ENCODE measurements at regions not wholly inside any gene's neighbourhood (a gene's known extent, or its start where the extent isn't known, plus 50 kb on each side); places are given as distances from the start of the nearest gene placed in this dataset.
A peak's percentile ranks its signal among the peaks of the same experiment; 100 is the strongest.

GRCh38 chr16:80362816-80363215 lies 178.0 kb upstream of the DYNLRB2 start:
- Histone ChIP-seq H3K4ac (ENCODE audit: low read depth, low read length) (no peak overlapping the region), H3K79me1 (ENCODE audit: insufficient read depth, low read depth, low read length, poor library complexity, severe bottlenecking) (no peaks in the 10 kb centered on the region), H3K27me3 (ENCODE audit: insufficient read depth, low read length) (no peaks in the 10 kb centered on the region), H3K4me1 (ENCODE audit: insufficient read depth, low read length) (no peaks in the 10 kb centered on the region), H4K8ac (replicated peaks; ENCODE audit: insufficient read length, low read depth, low read length) (no peak overlapping the region), H3K23me2 (ENCODE audit: insufficient read length, low read depth, low read length, poor library complexity, severe bottlenecking) (no peaks in the 10 kb centered on the region), H2AK5ac (ENCODE audit: insufficient read length, low read length) (no peak overlapping the region), H2BK5ac (ENCODE audit: insufficient read length, low read length) (no peak overlapping the region), H3K4me2 (ENCODE audit: insufficient read depth, insufficient read length, low read length) (no peak overlapping the region), H3K27ac (ENCODE audit: insufficient read length, low read depth, low read length) (no peak overlapping the region), H4K91ac (ENCODE audit: insufficient read length, low read depth, low read length) (no peak overlapping the region), H2BK15ac (ENCODE audit: low read depth, low read length) (no peak overlapping the region), H3K56ac (ENCODE audit: insufficient read length, low read depth, low read length) (no peak overlapping the region), H4K20me1 (ENCODE audit: control insufficient read depth, insufficient read depth, insufficient read length) (no peaks in the 10 kb centered on the region), H3K14ac (ENCODE audit: insufficient read depth, low read length) (no peak overlapping the region), H4K5ac (ENCODE audit: insufficient read length, low read depth, low read length) (peak overlapping the region; percentile 34), H3K9me3 (ENCODE audit: control insufficient read depth, low read depth, low read length) (no peaks in the 10 kb centered on the region), H3K23ac (ENCODE audit: insufficient read length, low read depth, low read length) (no peak overlapping the region), H2BK20ac (ENCODE audit: low read depth, low read length, poor library complexity, severe bottlenecking) (no peak overlapping the region), H3K79me2 (ENCODE audit: insufficient read depth, low read length) (no peaks in the 10 kb centered on the region), H3K18ac (ENCODE audit: insufficient read length, low read depth, low read length) (no peak overlapping the region), H3T11ph (ENCODE audit: low read length) (no peak overlapping the region), H3K9ac (ENCODE audit: extremely low read depth, insufficient read length, low read length) (no peak overlapping the region), H2BK120ac (ENCODE audit: low read depth, low read length, poor library complexity, severe bottlenecking) (no peak overlapping the region), H2AFZ (ENCODE audit: low read length) (no peak overlapping the region), H2BK12ac (ENCODE audit: insufficient read length, low read depth, low read length) (no peak overlapping the region)
- Mint-ChIP-seq H3K27me3 (ENCODE audit: low read depth) (peaks cover 7% of the 10 kb centered on the region), H3K9me3 (no peaks in the 10 kb centered on the region), H3K36me3 (ENCODE audit: insufficient read depth in 1 of 3, low read depth in 3 of 3) (no peaks in the 10 kb centered on the region), H3K4me3 (no peak overlapping the region), H3K27ac (no peak overlapping the region), H3K4me1 (peaks cover 7 to 11% of the 10 kb centered on the region in 2 experiments)
- TF ChIP-seq, protein P1, sequence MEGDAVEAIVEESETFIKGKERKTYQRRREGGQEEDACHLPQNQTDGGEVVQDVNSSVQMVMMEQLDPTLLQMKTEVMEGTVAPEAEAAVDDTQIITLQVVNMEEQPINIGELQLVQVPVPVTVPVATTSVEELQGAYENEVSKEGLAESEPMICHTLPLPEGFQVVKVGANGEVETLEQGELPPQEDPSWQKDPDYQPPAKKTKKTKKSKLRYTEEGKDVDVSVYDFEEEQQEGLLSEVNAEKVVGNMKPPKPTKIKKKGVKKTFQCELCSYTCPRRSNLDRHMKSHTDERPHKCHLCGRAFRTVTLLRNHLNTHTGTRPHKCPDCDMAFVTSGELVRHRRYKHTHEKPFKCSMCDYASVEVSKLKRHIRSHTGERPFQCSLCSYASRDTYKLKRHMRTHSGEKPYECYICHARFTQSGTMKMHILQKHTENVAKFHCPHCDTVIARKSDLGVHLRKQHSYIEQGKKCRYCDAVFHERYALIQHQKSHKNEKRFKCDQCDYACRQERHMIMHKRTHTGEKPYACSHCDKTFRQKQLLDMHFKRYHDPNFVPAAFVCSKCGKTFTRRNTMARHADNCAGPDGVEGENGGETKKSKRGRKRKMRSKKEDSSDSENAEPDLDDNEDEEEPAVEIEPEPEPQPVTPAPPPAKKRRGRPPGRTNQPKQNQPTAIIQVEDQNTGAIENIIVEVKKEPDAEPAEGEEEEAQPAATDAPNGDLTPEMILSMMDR (conservative IDR thresholded peaks at IDR 0.05): no peak
- no peak for DNase-seq
- no CpG with 5 or more reads among the region's 3 CpGs for WGBS (ENCODE audit: extremely low coverage, insufficient read length, low lambda C conversion rate)

Measured in H9 (cell line).